ENCODE measurements at regions not wholly inside any gene's neighbourhood (a gene's known extent, or its start where the extent isn't known, plus 50 kb on each side); places are given as distances from the start of the nearest gene placed in this dataset.

DNA sequence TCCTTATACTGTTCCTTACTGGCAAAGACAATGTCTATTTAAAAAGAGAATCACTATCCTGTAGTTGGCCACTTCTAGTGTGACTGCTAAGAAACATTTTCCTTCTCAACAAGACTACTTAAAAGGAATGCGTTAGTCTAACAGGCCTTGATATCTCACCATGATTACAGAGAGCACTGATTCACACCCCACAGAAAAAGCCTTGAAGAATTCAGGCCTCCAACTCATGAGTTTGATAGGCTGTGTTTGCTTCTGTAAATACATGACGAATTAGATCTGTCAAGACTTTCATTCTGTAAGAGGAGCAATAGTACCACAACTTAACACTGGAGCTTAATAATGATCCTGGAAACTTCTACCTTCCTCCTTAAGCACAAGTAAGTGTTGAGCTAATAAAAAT, 432.8 kb upstream of the NR2F2 start:
- POLR2A ChIA-PET, result no interaction called here
- ATAC-seq, result no peak
- Mint-ChIP-seq H3K36me3 (peaks cover 0 to 5% (median 0%) of the 10 kb centered on the region in 3 donors), H3K27ac (no peak overlapping the region), H3K4me1 (no peaks in the 10 kb centered on the region), H3K27me3 (peaks cover 0 to 17% (median 3%) of the 10 kb centered on the region in 5 donors), H3K9me3 (no peaks in the 10 kb centered on the region), H3K4me3 (no peak overlapping the region)
- DNase-seq, result no peak

DNA sequence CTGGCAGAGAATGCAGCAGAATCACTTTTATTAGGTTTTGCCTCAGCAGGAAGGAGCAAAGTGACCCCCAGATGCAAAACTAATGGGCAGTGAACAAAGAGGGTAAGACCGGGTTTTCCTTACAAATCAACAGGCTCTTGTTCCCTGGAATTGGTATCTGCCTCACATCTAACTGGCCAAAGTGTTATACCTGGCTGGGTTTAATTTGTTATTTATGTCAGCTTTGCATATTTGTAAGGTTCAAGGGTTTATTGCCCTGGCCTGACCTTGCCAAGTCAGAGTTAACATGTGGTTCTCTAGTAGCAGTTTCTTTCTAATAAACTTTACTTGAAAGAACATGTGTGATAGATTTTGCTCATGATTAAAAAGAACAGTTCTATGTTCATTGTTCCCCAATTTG, 431.7 kb upstream of the NR2F2 start:
- H3K4me3 Mint-ChIP-seq, result no peak overlapping the region
- H3K9me3 Mint-ChIP-seq, result no peaks in the 10 kb centered on the region
- H3K36me3 Mint-ChIP-seq, result no peaks in the 10 kb centered on the region
- DNase-seq (no peak), ATAC-seq (no peak)
- no peaks in the 10 kb centered on the region for H3K4me1 Mint-ChIP-seq
- POLR2A ChIA-PET, result no interaction called here
- H3K27me3 Mint-ChIP-seq, result peaks cover 0 to 17% (median 1%) of the 10 kb centered on the region in 5 donors
- no peak overlapping the region for H3K27ac Mint-ChIP-seq

DNA sequence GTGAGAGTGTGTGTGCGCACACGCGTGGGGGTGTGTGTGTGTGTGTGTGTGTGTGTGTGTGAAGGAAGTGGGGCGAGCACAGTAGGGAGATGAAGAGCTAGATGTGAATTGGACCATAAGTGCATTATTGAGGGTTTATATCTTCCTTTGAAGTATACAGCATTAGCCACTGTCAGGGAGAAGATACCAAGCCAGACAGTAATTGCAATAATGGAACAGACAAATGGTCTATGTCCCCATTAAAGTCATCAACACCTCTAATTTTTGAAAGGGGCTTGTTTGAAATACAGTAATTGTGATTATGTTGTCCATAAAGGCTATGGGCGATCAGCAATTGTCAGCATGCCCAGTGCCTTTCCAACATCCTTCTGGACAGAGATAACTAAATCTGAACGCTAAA, 429.2 kb upstream of the NR2F2 start:
- no peaks in the 10 kb centered on the region for H3K9me3 Mint-ChIP-seq
- ATAC-seq (no peak), DNase-seq (no peak)
- no peaks in the 10 kb centered on the region for H3K4me1 Mint-ChIP-seq
- no peak overlapping the region for H3K27ac Mint-ChIP-seq
- H3K27me3 Mint-ChIP-seq, result peaks cover 0 to 13% (median 4%) of the 10 kb centered on the region in 5 donors
- no peaks in the 10 kb centered on the region for H3K36me3 Mint-ChIP-seq
- POLR2A ChIA-PET, result no interaction called here
- H3K4me3 Mint-ChIP-seq, result no peak overlapping the region

DNA sequence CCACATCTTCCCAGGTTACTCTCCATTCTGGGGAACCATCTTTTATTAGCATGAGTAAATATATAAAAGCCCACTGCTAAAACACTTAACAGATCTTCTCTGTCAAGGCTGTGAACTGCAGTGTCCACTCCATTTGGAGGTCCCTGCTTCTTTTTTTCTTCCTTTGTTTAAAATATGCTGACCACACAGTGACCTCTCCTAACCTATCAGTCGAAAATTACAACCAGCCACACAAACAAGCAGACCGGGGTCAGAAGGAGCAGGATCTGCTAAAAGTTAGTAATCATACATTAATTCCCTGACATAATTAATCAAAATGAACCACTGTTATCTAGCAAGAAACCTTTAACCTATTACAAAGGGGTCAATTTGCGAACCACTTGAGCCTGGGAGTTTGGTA, 427.9 kb upstream of the NR2F2 start:
- POLR2A ChIA-PET, result no interaction called here
- peaks cover 0 to 19% (median 4%) of the 10 kb centered on the region in 5 donors for H3K27me3 Mint-ChIP-seq
- no peak overlapping the region for H3K27ac Mint-ChIP-seq
- no peaks in the 10 kb centered on the region for H3K36me3 Mint-ChIP-seq
- DNase-seq, result no peak
- no peaks in the 10 kb centered on the region for H3K9me3 Mint-ChIP-seq
- H3K4me3 Mint-ChIP-seq, result no peak overlapping the region
- H3K4me1 Mint-ChIP-seq, result no peaks in the 10 kb centered on the region
- no peak for ATAC-seq

DNA sequence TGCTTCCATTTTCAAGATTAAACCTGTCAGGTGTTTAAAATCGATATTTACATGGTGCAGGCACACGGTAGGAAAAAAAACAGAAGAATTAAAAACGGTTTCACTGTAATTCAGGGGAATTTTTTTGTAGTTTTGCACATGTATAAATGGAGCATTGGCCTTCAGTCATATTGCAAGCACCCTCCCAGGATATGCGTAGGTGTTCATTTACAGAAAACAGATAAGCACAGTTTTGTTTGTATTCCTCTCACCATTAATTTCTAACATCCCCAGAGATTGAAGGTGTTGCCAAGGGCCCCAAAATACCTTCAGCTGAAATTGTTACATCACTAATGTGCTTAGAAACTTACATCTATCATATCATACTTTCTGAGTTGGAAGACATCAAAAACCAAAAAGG, 427.1 kb upstream of the NR2F2 start:
- no peaks in the 10 kb centered on the region for H3K9me3 Mint-ChIP-seq
- ATAC-seq (no peak), DNase-seq (no peak)
- H3K36me3 Mint-ChIP-seq, result no peaks in the 10 kb centered on the region
- H3K4me3 Mint-ChIP-seq, result no peak overlapping the region
- H3K27ac Mint-ChIP-seq, result no peak overlapping the region
- POLR2A ChIA-PET, result no interaction called here
- H3K4me1 Mint-ChIP-seq, result no peaks in the 10 kb centered on the region
- peaks cover 0 to 19% (median 4%) of the 10 kb centered on the region in 5 donors for H3K27me3 Mint-ChIP-seq

DNA sequence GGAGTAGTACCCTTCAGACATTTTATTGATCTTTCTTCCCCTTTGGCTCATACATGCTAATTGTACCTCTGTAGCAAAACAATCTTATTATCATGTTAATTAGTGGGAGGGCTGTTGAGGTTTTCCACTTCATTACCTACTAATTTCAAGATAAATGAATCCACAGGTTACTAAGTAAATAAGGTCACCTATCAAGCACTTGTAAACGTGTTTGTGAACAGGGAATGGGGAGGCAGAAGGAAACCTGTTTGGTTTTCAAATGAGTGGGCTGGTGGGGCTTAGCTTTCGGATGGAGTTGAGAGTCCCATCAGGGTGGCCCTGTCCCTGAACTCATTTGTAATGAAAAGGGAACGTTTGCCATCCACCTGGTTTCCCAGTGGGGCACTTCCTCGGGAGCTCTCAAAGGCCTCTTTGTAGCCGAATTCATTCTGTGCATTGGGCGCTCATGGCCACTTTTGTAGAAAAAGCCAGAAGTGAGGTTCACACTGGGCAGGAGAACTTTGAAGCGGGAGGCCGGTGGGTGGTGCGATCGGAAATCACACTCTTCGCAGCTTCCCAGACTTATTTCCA, 419.8 kb upstream of the NR2F2 start:
- Mint-ChIP-seq H3K4me3 (no peak overlapping the region), H3K27ac (no peak overlapping the region), H3K9me3 (peaks cover 0 to 2% (median 0%) of the 10 kb centered on the region in 9 donors), H3K27me3 (peaks cover 1 to 17% (median 4%) of the 10 kb centered on the region in 5 donors), H3K4me1 (no peaks in the 10 kb centered on the region), H3K36me3 (no peaks in the 10 kb centered on the region)
- POLR2A ChIA-PET, result no interaction called here
- ATAC-seq, result no peak
- no peak for DNase-seq

DNA sequence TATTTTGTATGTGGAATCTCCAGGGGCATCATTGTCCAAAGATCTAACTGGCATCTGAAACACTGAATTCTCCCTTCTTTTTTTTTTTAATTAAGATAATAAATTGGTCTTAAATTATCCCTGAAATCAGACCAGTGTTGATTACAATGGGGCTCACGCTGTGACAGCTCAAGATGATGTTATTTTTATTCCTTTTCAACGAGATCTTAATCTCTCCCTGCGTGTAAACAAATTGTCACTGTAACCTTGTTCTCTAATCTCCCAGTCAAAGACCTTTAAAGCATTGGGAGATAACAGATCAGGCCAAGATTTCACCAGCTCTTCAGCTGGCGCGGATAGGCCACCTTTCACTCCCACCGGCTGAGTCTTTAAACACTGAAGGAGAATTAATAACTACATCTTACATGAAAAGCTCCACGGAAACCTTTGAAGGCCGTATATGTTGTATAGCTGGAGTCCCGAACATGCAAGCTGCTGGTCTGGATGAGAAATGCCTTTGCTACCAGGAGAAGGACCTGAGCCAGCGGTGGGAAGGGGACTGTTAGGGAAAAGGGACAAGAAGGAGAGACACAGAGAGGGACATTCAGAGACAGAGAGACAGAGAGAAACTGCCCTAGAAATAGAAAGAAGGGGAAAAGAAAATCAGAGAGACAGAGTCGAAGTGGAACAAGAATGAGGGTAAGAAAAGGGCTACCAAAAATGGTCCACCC, 418.8 kb upstream of the NR2F2 start:
- H3K4me3 Mint-ChIP-seq, result no peak overlapping the region
- ATAC-seq (no peak), DNase-seq (no peak)
- peaks cover 0 to 16% (median 4%) of the 10 kb centered on the region in 5 donors for H3K27me3 Mint-ChIP-seq
- H3K9me3 Mint-ChIP-seq, result peaks cover 0 to 2% (median 0%) of the 10 kb centered on the region in 9 donors
- POLR2A ChIA-PET, result no interaction called here
- no peaks in the 10 kb centered on the region for H3K4me1 Mint-ChIP-seq
- H3K27ac Mint-ChIP-seq, result no peak overlapping the region
- H3K36me3 Mint-ChIP-seq, result no peaks in the 10 kb centered on the region

DNA sequence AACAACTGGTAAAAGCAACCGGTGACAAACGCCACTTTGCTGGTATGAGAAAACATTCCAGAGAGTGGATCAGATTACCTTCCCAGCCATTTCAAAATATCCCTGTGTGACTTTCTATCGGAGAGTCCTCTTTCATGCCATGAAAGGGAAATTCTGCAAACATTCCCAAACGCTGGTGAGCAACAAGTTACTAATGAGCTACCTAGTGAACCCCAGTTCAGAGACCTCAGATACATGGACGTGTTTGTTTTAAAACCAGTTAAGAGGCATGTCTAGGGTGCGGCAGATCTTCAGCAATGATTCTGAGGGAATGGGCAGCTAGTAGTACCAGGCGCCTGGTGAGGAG, 418.2 kb upstream of the NR2F2 start:
- POLR2A ChIA-PET, result no interaction called here
- Mint-ChIP-seq H3K4me1 (no peaks in the 10 kb centered on the region), H3K27me3 (peaks cover 0 to 10% (median 4%) of the 10 kb centered on the region in 5 donors), H3K36me3 (no peaks in the 10 kb centered on the region), H3K27ac (no peak overlapping the region), H3K4me3 (no peak overlapping the region), H3K9me3 (peaks cover 0 to 2% (median 0%) of the 10 kb centered on the region in 9 donors)
- no peak for ATAC-seq
- no peak for DNase-seq

DNA sequence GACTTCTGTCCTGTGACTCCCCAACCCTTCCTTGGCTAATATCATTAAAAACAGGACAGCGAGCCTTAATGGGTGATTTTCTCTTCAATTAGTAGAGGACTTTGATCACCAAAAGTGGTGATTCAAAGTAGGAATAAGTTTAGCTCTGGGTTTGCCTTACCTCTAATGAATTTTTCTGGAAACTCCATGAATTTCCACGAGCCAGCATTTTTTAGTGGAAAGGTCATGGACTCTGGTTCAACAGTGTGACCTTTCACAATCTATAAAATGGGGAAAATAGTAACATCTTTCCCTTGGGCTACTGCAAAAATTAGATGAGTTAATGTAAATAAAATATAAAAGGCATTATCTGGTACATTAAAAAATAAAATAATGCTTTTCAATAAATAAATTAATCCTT, 417.8 kb upstream of the NR2F2 start:
- Mint-ChIP-seq H3K36me3 (no peaks in the 10 kb centered on the region), H3K27ac (no peak overlapping the region), H3K4me1 (no peaks in the 10 kb centered on the region), H3K4me3 (no peak overlapping the region), H3K27me3 (peaks cover 0 to 9% (median 6%) of the 10 kb centered on the region in 5 donors), H3K9me3 (peaks cover 0 to 2% (median 0%) of the 10 kb centered on the region in 9 donors)
- DNase-seq (no peak), ATAC-seq (no peak)
- POLR2A ChIA-PET, result no interaction called here

DNA sequence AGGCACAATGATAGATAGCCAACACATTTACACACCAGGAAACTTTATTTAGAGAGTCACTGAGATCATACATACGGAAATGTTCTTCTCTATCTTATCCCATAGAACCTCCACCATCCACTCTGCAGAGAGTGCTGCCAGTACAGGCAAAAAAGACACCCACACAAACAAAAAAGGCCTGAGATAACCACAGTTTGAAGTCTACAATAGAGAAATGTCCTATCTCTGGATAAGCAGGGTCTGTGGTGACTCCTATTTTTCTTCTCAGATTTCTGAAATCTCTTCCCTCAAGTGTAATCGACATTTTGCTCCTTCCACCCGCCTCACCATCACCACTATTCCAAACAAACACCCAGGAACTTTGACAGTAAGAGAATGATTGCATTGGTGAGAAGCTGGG, 413.9 kb upstream of the NR2F2 start:
- ATAC-seq (no peak), DNase-seq (no peak)
- H3K4me1 Mint-ChIP-seq, result no peaks in the 10 kb centered on the region
- H3K27me3 Mint-ChIP-seq, result peaks cover 0 to 11% (median 3%) of the 10 kb centered on the region in 5 donors
- H3K36me3 Mint-ChIP-seq, result no peaks in the 10 kb centered on the region
- no peak overlapping the region for H3K27ac Mint-ChIP-seq
- POLR2A ChIA-PET, result no interaction called here
- no peak overlapping the region for H3K4me3 Mint-ChIP-seq
- peaks cover 0 to 2% (median 0%) of the 10 kb centered on the region in 9 donors for H3K9me3 Mint-ChIP-seq

DNA sequence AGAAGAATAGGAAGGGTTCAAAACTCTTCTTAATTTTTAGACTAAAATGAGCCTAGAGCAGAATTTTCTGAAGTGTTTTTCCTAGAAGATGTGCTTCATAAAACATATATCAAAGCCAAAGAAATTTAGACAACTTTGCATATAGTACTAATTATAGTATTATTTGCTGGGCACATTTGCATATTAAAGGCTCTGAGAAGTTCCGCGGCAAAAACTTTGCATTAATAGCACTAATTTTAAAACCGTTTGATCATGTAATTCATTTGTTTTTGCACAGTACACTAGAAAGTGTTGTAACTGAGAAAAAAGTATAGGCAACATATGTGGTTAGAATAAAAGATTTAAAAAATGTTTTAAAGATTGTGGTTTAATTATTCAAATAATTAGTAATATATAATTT, 412.0 kb upstream of the NR2F2 start:
- H3K36me3 Mint-ChIP-seq, result no peaks in the 10 kb centered on the region
- H3K27me3 Mint-ChIP-seq, result peaks cover 5 to 10% (median 6%) of the 10 kb centered on the region in 5 donors
- ATAC-seq (no peak), DNase-seq (no peak)
- no peaks in the 10 kb centered on the region for H3K9me3 Mint-ChIP-seq
- no peak overlapping the region for H3K27ac Mint-ChIP-seq
- POLR2A ChIA-PET, result no interaction called here
- no peaks in the 10 kb centered on the region for H3K4me1 Mint-ChIP-seq
- no peak overlapping the region for H3K4me3 Mint-ChIP-seq

DNA sequence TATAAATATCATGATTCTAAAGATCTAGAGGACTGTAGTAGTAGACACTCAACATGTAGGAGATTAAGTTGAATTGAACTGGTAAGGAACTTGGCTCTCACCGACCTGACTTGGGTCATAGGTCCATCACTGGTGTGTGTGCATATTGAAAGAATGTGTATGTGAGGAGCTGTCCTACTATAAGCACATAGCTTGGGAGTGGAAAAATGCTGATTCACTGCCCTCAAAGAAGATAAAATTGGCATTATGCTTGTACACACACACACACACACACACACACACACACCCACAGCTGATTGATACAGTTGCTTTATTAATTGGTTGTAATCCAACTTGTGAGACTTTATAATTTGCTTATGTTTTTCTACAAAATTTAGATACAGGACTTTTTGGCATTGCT, 411.0 kb upstream of the NR2F2 start:
- ATAC-seq (no peak), DNase-seq (no peak)
- no peaks in the 10 kb centered on the region for H3K36me3 Mint-ChIP-seq
- no peaks in the 10 kb centered on the region for H3K9me3 Mint-ChIP-seq
- no peak overlapping the region for H3K27ac Mint-ChIP-seq
- peaks cover 5 to 10% (median 6%) of the 10 kb centered on the region in 5 donors for H3K27me3 Mint-ChIP-seq
- POLR2A ChIA-PET, result no interaction called here
- no peaks in the 10 kb centered on the region for H3K4me1 Mint-ChIP-seq
- H3K4me3 Mint-ChIP-seq, result no peak overlapping the region

DNA sequence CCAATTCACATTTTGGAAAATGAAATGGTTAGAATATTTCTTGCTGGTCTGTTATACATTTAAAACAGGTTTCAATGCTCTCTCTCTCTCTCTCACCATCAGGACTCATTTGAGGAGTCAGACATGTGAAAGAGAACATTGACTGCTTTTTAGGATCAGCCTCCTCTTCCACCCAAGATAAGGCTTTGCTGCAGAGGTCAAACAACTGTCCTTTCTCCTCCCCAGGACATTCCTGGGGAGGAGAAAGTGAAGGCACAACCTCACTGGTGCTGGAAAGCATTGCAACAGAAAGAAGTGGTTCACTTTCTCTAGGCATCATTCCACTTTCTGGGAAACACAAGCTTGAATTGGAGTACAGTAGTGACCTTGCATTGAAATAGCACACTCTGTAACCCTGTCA, 409.1 kb upstream of the NR2F2 start:
- H3K27ac Mint-ChIP-seq, result no peak overlapping the region
- DNase-seq, result no peak
- no peaks in the 10 kb centered on the region for H3K4me1 Mint-ChIP-seq
- no peak for ATAC-seq
- peaks cover 3 to 10% (median 5%) of the 10 kb centered on the region in 5 donors for H3K27me3 Mint-ChIP-seq
- H3K36me3 Mint-ChIP-seq, result no peaks in the 10 kb centered on the region
- POLR2A ChIA-PET, result no interaction called here
- H3K4me3 Mint-ChIP-seq, result no peak overlapping the region
- no peaks in the 10 kb centered on the region for H3K9me3 Mint-ChIP-seq

DNA sequence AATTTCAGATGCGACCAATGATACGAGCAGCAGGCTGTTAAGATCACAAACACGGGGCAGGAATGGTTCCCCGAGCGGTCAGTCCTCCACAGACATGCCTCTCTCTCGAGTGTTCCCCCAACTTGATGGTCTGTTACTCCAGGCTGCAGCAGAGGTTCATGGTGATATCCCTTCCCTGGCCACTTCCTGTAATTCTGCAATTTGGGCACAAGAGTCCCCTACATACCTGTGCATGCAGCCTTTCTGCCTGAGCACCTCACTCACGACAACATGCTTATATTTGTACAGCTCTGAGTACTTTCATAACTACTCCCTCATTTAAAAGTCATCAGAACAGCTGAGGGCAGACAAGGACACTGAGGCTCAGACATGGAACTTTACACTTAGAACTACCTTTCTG, 408.1 kb upstream of the NR2F2 start:
- POLR2A ChIA-PET, result no interaction called here

More for the DNA sequence above, 408.1 kb upstream of the NR2F2 start:
- DNase-seq, result no peak
- Mint-ChIP-seq H3K27me3 (peaks cover 1 to 10% (median 5%) of the 10 kb centered on the region in 5 donors), H3K9me3 (no peaks in the 10 kb centered on the region), H3K36me3 (no peaks in the 10 kb centered on the region), H3K4me1 (no peaks in the 10 kb centered on the region), H3K4me3 (no peak overlapping the region), H3K27ac (no peak overlapping the region)
- ATAC-seq, result no peak
